ENCODE measurements at regions not wholly inside any gene's neighbourhood (a gene's known extent, or its start where the extent isn't known, plus 50 kb on each side); places are given as distances from the start of the nearest gene placed in this dataset.

- no peak for TF ChIP-seq CTCF (IDR thresholded peaks at IDR 0.05; ENCODE audit: low read length)
- no peak for TF ChIP-seq EZH2 (IDR thresholded peaks at IDR 0.05; ENCODE audit: borderline replicate concordance, low read length)
Observed at GRCh38 chr19:46955813-46956371, 63.7 kb upstream of the NPAS1 start.
